Transverse colon (tissue), 4 donors: ENCODE measurements at regions not wholly inside any gene's neighbourhood (a gene's known extent, or its start where the extent isn't known, plus 50 kb on each side); places are given as distances from the start of the nearest gene placed in this dataset.

Experiments used
- DNase-seq: peaks from one replicate; pipeline ENCODE4 v3.0.0-alpha.2; 2019
- H3K27ac ChIP-seq, 4 donors: fragments of 200-600 bp; sonication (generic); 2 replicates each; pipeline ENCODE4 v1.5.1; 2016 to 2018; ENCODE audit warnings: inconsistent platforms in 4 of 4
- H3K27me3 ChIP-seq: fragments of 200-600 bp; sonication (generic); 2 replicates; pipeline ENCODE4 v1.5.1; 2017; ENCODE audit warnings: inconsistent platforms
- H3K36me3 ChIP-seq, 4 donors: fragments of 200-600 bp; sonication (generic); 2 replicates each; pipeline ENCODE4 v1.5.1; 2017 to 2019; ENCODE audit warnings: inconsistent platforms in 4 of 4
- H3K4me1 ChIP-seq, 4 donors: fragments of 200-600 bp; sonication (generic); 2 replicates each; pipeline ENCODE4 v1.5.1; 2017 to 2020; ENCODE audit warnings: inconsistent platforms in 4 of 4
- H3K4me3 ChIP-seq, 4 donors: fragments of 200-600 bp; sonication (generic); 1 replicate in 1 of 4; 2 replicates in 3 of 4; pipeline versions ENCODE4 v1.5.1 to v1.6.1; 2017 to 2019; ENCODE audit warnings: inconsistent platforms in 4 of 4
- H3K9me3 ChIP-seq, 2 donors: fragments of 200-600 bp; sonication (generic); 2 replicates each; pipeline ENCODE4 v1.5.1; 2017 to 2019; ENCODE audit warnings: inconsistent platforms in 2 of 2
- CTCF ChIP-seq, 5 experiments: fragments of 200-600 bp in 3 of 5; fragments of 450-650 bp in 2 of 5; sonication (generic) in 3 of 5; IDR thresholded peaks; 1 replicate in 2 of 5; 2 replicates in 3 of 5; pipeline ENCODE4 v1.5.1; 2016 to 2017; ENCODE audit warnings: antibody characterized with exemption in 5 of 5, inconsistent platforms in 3 of 5, mild to moderate bottlenecking in 2 of 5, moderate library complexity in 1 of 5
- EP300 ChIP-seq: sonication (generic); formaldehyde crosslinking; IDR thresholded peaks from one replicate; pipeline ENCODE4 v1.6.1; 2017; ENCODE audit warnings: antibody characterized with exemption, low read depth
- POLR2A ChIP-seq: fragments of 450-650 bp; IDR thresholded peaks from one replicate; pipeline ENCODE4 v1.6.1; 2016; ENCODE audit warnings: antibody characterized with exemption, mild to moderate bottlenecking, moderate library complexity
- POLR2AphosphoS5 ChIP-seq, 3 donors: sonication (generic); formaldehyde crosslinking; IDR thresholded peaks; one replicate each; pipeline ENCODE4 v1.6.1; 2016; ENCODE audit warnings: antibody characterized with exemption in 3 of 3
- WGBS, 2 donors: methylation state at CpG; one replicate each; pipeline ENCODE4 v1.1.5; 2018; ENCODE audit warnings: low coverage in 1 of 2; 5-methylcytosine and 5-hydroxymethylcytosine counted together
- in situ Hi-C, 4 donors: fragments of 200-750 bp; cut with MboI; loops; one replicate each; pipeline versions ENCODE4 v1.15.0 to v1.15.1; 2017; ENCODE audit warnings: low sequenced_read_pairs in 3 of 4, low pct_ligation_motif_present in 1 of 4, low pct_unique_long_range_greater_than_20kb in 1 of 4
- intact Hi-C: fragments of 100-400 bp; cut with DNase I; formaldehyde crosslinking; loops from one replicate; pipeline ENCODE4 v1.15.1; 2023; ENCODE audit warnings: low total_unique reads

- in situ Hi-C loops, result no loop called here
- H3K27me3 ChIP-seq, result no peaks in the 10 kb centered on the region
- no peak for DNase-seq
- 84 to 86% methylated on average over 2 of the region's 2 CpGs for WGBS, 2 donors
- no peaks in the 10 kb centered on the region for H3K9me3 ChIP-seq
- TF ChIP-seq POLR2A (no peak), CTCF (IDR thresholded peaks at IDR 0.05) (no peak), POLR2AphosphoS5 (IDR thresholded peaks at IDR 0.05) (no peak), EP300 (no peak)
- no peak overlapping the region for H3K4me3 ChIP-seq
- no peaks in the 10 kb centered on the region for H3K36me3 ChIP-seq
- no peaks in the 10 kb centered on the region for H3K4me1 ChIP-seq
- no peak overlapping the region for H3K27ac ChIP-seq
- intact Hi-C loops, result no loop called here
These were observed 773.1 kb downstream of the USP25 start for GRCh38 chr21:16502897-16503296.

GRCh38 chr21:16504281-16504680 lies 774.5 kb downstream of the USP25 start:
- Histone ChIP-seq H3K4me1 (no peaks in the 10 kb centered on the region), H3K27me3 (no peaks in the 10 kb centered on the region), H3K36me3 (no peaks in the 10 kb centered on the region), H3K27ac (no peak overlapping the region), H3K9me3 (no peaks in the 10 kb centered on the region), H3K4me3 (no peak overlapping the region)
- no peak for TF ChIP-seq POLR2AphosphoS5 (IDR thresholded peaks at IDR 0.05)
- no peak for TF ChIP-seq EP300
- TF ChIP-seq CTCF (IDR thresholded peaks at IDR 0.05), result no peak
- TF ChIP-seq POLR2A, result no peak
- in situ Hi-C loops, result no loop called here
- DNase-seq, result no peak
- WGBS, 2 donors, result 31 to 53% methylated on average over 2 of the region's 2 CpGs
- intact Hi-C loops, result no loop called here

- DNase-seq, result no peak
- no peaks in the 10 kb centered on the region for H3K9me3 ChIP-seq
- no peak overlapping the region for H3K4me3 ChIP-seq
- no peaks in the 10 kb centered on the region for H3K4me1 ChIP-seq
- no peaks in the 10 kb centered on the region for H3K27me3 ChIP-seq
- no peak overlapping the region for H3K27ac ChIP-seq
- H3K36me3 ChIP-seq, result no peaks in the 10 kb centered on the region
- in situ Hi-C loops (no loop called here), intact Hi-C loops (no loop called here)
- TF ChIP-seq CTCF (IDR thresholded peaks at IDR 0.05) (no peak), POLR2A (no peak), POLR2AphosphoS5 (IDR thresholded peaks at IDR 0.05) (no peak)
These were observed 775.0 kb downstream of the USP25 start for GRCh38 chr21:16504766-16505165.

- Histone ChIP-seq H3K27ac (no peak overlapping the region), H3K4me1 (no peaks in the 10 kb centered on the region), H3K27me3 (no peaks in the 10 kb centered on the region), H3K4me3 (no peak overlapping the region), H3K9me3 (no peaks in the 10 kb centered on the region), H3K36me3 (no peaks in the 10 kb centered on the region)
- in situ Hi-C loops (no loop called here), intact Hi-C loops (no loop called here)
- WGBS, 2 donors, result 40 to 100% methylated on average over 1 to 3 of the region's 3 CpGs
- no peak for TF ChIP-seq EP300
- no peak for TF ChIP-seq POLR2AphosphoS5 (IDR thresholded peaks at IDR 0.05)
- no peak for TF ChIP-seq CTCF (IDR thresholded peaks at IDR 0.05)
- TF ChIP-seq POLR2A, result no peak
- DNase-seq, result no peak
These were observed 779.7 kb downstream of the USP25 start for GRCh38 chr21:16509476-16509875.
